Adipocyte (in vitro differentiated cells): ENCODE measurements at regions not wholly inside any gene's neighbourhood (a gene's known extent, or its start where the extent isn't known, plus 50 kb on each side); places are given as distances from the start of the nearest gene placed in this dataset.
"Not testable (repeated sequence)": the region's sequence is repeated elsewhere in the genome, so short reads cannot be mapped to it uniquely, and the experiment has no call there.

Source experiments
- DNase-seq: peaks from one replicate; pipeline ENCODE4 v3.0.0-alpha.2; 2015; ENCODE audit warnings: low read depth
- H3K27me3 ChIP-seq: replicated peaks from 2 replicates; pipeline ENCODE4 v1.7.0; 2013; ENCODE audit warnings: mild to moderate bottlenecking, low read length, moderate library complexity; ENCODE audit not compliant: control insufficient read depth, insufficient read depth
- H3K36me3 ChIP-seq: 2 replicates; pipeline ENCODE4 v1.7.0; 2013; ENCODE audit warnings: low read length, mild to moderate bottlenecking, moderate library complexity; ENCODE audit not compliant: control insufficient read depth, insufficient read depth, severe bottlenecking
- H3K4me1 ChIP-seq: 2 replicates; pipeline ENCODE4 v1.7.0; 2013; ENCODE audit warnings: mild to moderate bottlenecking, low read length, moderate library complexity; ENCODE audit not compliant: control insufficient read depth, insufficient read depth
- H3K4me3 ChIP-seq: 2 replicates; pipeline ENCODE4 v1.7.0; 2013; ENCODE audit warnings: mild to moderate bottlenecking, low read length, moderate library complexity
- H3K9ac ChIP-seq: 2 replicates; pipeline ENCODE4 v1.7.0; 2013; ENCODE audit warnings: mild to moderate bottlenecking, low read length, moderate library complexity
- H3K9me3 ChIP-seq: 2 replicates; pipeline ENCODE4 v1.7.0; 2013; ENCODE audit warnings: mild to moderate bottlenecking, low read length, moderate library complexity; ENCODE audit not compliant: control insufficient read depth

DNA sequence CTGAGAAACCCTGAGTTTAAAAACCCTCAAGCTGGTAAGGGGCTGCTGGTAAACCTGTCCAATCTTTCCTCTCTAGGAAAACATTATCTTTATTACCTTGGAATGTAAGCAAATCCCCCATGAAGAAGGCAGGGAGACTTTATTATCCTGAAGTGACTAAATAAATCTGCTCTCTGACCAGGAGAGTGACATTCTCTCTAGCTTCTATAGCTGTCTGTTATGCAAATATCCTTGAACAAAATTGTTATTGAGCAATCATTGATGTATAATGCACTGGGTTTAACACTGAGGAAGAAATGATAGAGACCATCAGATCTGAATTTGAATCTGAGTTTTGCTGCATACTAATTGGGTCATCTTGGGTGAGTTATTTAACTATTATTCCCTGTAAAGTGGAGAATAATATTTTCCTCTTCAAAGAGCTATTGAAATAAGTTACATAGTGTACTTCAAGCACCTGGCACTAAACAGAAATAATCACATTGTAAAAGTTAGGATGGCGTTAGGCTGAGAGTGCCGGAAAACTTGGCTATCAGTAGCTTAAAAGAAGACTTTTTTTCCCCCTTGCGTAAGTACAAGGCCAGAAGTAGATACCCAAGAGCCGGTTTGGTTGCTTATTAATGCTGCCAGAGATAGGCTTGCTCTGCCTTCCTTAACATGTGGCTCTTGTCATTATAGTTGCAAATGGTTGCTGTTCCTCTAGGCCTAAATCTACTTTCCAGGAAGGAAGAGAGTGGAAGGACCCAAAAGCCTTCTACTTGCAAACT is 1503.1 kb downstream of the KHDRBS2 start:
- H3K9me3 ChIP-seq, H3K36me3 ChIP-seq, H3K9ac ChIP-seq, H3K4me3 ChIP-seq, H3K4me1 ChIP-seq, H3K27me3 ChIP-seq, DNase-seq: not testable (repeated sequence)

DNA sequence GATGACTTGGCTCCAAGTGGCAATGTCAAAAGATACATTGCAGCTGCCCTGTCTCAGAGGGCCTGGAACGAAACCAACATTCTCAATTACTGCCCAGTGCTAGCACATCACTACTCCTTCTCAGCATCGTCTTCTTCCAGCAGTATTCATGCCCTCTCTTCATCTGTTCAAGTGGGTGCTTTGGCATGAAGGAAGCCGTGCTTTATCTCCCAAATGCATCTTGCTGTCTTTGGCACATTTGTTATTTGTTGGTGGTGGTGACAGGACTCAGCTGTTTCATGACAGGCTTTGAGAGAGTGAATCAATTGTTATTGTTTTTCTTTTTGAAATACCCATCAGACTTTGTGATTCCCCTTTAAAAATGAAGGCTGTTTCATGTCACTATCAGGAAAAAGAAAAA is 1506.4 kb downstream of the KHDRBS2 start:
- H3K9ac ChIP-seq, H3K36me3 ChIP-seq, H3K27me3 ChIP-seq, H3K9me3 ChIP-seq, DNase-seq, H3K4me3 ChIP-seq, H3K4me1 ChIP-seq: not testable (repeated sequence)

DNA sequence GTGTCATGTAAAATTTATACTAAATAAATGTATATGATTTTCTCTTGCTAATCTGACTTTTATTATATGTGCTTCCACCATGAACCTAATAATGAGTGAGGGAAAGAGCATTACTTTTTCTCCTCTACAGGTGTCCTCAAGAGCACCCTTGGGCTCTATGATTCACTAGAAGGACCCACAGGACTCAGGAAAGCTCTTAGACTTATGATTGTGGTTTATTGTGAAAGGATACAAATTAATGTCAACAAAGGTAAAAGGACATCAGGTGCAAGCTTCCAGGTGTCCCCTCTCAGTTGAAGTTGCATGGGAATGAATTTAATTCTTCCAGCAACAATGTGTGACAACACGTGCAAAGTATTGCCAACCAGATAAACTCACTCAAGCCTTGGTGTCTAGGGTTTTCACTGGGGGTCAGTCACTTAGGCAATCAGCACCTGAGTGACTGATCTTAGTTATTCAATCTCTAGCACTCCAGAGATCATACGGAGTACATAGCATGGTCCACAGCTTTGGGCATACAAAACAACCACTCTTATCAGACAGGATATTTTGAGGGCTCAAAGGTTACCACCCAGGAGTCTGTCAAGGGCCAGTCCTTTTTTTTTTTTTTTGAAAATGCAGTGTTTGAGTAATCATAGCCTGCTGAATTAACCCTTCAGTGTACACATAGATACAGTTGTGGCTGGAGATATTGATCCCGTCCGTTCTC is 1518.1 kb downstream of the KHDRBS2 start:
- not testable (repeated sequence) for H3K4me3 ChIP-seq, H3K36me3 ChIP-seq, H3K9me3 ChIP-seq, H3K9ac ChIP-seq, DNase-seq, H3K27me3 ChIP-seq, H3K4me1 ChIP-seq

DNA sequence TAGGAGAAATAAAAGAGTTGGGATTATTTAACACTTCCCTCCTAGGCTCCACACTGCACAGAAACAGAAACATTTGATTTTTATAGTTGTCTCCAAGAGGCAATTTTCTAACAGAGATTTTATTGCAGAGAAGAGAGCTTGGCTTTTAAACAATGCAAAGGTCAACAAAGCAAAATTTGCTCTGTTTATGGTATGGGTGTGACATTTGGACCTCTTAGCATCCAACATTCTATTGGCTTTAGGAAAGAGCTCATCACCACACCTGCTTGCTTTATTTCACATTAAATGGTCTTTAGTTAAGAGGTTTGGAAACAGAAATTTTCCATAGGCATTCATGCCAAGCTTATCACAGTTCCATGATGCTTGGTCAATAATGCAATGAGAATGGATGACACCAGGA is 1520.7 kb downstream of the KHDRBS2 start:
- H3K4me1 ChIP-seq, H3K9me3 ChIP-seq, H3K27me3 ChIP-seq, H3K36me3 ChIP-seq, DNase-seq, H3K9ac ChIP-seq, H3K4me3 ChIP-seq: not testable (repeated sequence)

DNA sequence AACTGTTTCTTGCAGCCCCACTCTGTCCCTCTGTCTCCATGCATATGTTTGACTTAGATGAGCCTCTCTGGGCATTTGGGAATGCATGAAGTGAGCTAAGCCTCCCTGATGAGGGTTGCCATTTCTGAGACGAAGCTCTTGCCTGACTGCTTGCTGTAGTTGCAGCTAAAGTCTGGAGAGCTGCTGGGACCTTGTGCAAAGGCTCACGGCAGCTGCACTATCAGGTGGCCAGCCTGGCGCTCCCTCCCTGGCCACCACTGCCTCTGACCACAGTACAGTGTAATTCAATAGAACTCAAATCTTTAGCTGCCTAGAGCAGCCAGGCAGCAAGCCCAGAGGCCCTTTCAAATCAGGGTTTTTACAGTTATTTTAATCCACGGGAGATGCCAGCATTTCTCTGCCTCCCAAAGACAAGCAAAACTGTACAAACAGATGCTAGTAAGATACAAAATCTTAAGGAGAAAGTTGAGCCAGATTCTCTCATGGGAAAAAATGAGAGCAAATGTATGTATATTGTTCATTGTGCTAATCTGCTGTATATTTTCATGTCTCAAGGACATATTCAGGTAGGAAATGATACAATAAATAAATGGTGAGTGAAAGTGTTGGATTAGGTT is 1522.5 kb downstream of the KHDRBS2 start:
- H3K36me3 ChIP-seq, H3K4me1 ChIP-seq, H3K9me3 ChIP-seq, H3K9ac ChIP-seq, DNase-seq, H3K27me3 ChIP-seq, H3K4me3 ChIP-seq: not testable (repeated sequence)

DNA sequence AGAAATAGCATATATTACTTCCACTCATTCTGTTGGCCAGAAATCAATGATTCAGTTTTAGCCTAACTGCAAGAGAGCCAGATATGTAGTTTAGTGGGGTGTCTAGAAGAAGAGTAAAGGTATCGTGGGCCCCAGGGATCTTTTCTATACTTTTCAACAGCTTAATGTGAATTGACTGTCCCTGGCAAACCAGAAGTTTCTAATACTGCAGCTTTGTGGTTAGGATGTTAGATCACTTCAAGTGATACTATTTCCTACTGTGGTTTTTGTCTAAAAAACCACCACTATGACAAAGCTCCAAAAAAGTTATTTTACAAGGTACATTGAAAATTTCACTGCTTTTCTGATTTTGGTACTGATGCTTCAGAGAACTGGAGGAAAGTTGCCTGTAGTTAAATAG is 1525.1 kb downstream of the KHDRBS2 start:
- not testable (repeated sequence) for H3K4me3 ChIP-seq, DNase-seq, H3K9ac ChIP-seq, H3K27me3 ChIP-seq, H3K4me1 ChIP-seq, H3K36me3 ChIP-seq, H3K9me3 ChIP-seq

DNA sequence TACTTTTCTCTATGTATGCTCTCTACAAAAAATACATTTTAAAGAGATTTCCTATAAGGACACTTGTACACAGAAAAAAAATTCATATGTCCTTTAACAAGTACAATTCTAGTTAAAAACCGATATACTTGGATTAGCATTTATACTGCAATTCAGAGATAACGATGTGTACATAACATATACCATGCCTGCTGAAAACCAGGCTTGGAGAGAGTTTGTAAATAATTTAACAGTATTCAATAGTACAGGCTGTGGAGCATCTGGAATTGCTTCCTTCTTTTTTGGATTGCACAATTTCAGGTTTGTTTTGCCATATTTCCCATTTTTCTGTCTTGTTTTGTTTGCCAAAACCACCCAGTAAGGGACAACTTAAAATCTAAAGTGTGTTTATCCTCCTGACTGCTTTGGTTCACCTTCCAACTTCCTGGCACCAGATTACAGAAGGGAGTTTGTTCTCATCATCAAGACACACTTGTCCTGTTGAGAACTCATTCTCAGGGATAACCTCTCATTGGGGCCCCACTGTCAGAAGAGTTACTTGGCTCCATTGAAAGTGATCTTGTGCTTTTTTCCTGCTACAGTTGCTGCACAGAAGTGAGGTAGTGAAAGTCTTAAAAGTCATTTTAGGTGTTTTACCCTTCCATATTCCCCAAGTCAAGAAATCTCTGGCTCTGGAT is 1526.7 kb downstream of the KHDRBS2 start:
- H3K4me1 ChIP-seq, H3K27me3 ChIP-seq, H3K36me3 ChIP-seq, H3K9me3 ChIP-seq, H3K4me3 ChIP-seq, DNase-seq, H3K9ac ChIP-seq: not testable (repeated sequence)

DNA sequence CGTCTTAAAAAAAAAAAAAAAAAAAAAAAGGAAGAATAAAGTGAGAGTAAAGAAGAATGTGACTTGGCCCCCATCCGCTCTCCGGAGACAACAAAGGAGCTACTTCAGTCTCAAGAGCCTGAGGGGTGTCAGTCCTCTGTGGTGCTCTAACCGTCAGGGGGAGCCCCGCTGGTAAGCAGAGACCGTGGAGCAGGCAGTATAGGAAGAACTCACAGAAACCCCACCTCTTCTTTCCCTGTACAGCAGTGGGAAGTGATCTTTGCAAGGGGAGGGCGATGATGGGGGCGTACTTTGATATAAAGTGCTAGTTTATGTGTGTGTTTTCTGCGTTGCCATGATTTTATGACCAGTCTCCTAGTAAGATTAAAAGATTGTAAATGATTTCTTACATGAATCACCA is 1527.3 kb downstream of the KHDRBS2 start:
- H3K27me3 ChIP-seq, H3K4me3 ChIP-seq, H3K4me1 ChIP-seq, H3K36me3 ChIP-seq, H3K9ac ChIP-seq, DNase-seq, H3K9me3 ChIP-seq: not testable (repeated sequence)

DNA sequence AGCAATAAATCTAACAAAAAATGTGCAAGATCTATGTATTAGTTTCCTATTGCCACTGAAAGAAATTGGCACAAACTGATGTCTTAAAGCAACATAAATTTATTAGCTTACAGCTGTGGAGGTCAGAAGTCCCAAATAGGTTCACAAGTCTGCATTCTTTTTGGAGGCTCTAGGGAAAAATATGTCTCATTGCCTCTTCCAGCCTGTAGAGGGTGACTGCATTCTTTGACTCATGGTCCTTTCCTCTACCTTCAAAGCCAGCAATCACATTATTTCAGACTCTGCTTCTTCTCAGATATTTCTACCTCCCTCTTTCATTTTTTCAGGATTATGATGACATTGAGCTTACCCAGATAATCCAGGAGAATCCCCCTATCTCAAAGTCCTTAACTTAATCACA is 1531.1 kb downstream of the KHDRBS2 start:
- no peak for DNase-seq
- H3K27me3 ChIP-seq, result no peaks in the 10 kb centered on the region

DNA sequence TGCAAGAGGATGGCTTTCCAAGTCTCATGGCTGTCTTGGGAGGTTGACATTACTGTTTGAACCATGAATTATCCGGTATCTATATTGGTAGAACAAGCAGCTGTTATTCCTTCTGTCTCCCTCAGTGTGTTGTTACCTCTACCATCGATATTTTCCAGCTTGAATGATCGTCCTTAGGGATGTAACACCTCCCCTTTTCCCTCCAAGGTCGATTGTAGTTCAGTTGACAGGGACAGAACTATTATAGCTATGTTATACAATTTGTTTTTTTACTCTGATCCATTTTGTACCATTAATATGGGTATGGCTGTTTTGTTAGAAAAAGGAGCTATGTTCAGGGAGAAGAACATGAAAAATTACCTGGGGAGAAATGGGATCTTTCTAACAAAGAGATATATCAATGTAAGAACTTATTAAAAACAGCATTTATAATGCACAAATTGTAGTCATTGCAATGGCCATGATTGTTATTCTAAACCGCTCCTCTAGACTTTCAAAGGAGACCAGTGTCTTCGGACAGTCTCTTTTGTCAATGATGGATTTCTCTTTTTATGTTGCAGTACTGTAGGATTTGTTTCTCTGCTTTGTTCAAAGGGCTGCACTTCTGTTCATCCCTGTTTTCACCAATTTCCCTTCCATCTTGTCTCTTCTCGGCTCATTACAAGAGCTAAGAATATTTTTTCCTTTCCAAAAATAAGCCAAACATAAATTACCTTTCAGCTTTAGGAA is 1535.5 kb downstream of the KHDRBS2 start:
- H3K9ac ChIP-seq, H3K4me1 ChIP-seq, H3K27me3 ChIP-seq: not testable (repeated sequence)

More for the DNA sequence above, 1531.1 kb downstream of the KHDRBS2 start:
- no peaks in the 10 kb centered on the region for H3K4me1 ChIP-seq
- no peaks in the 10 kb centered on the region for H3K36me3 ChIP-seq
- peaks cover 5% of the 10 kb centered on the region for H3K9me3 ChIP-seq
- no peak overlapping the region for H3K9ac ChIP-seq
- no peak overlapping the region for H3K4me3 ChIP-seq

More for the DNA sequence above, 1535.5 kb downstream of the KHDRBS2 start:
- not testable (repeated sequence) for H3K9me3 ChIP-seq, H3K36me3 ChIP-seq, H3K4me3 ChIP-seq, DNase-seq
